ENCODE measurements at regions not wholly inside any gene's neighbourhood (a gene's known extent, or its start where the extent isn't known, plus 50 kb on each side); places are given as distances from the start of the nearest gene placed in this dataset.

DNA sequence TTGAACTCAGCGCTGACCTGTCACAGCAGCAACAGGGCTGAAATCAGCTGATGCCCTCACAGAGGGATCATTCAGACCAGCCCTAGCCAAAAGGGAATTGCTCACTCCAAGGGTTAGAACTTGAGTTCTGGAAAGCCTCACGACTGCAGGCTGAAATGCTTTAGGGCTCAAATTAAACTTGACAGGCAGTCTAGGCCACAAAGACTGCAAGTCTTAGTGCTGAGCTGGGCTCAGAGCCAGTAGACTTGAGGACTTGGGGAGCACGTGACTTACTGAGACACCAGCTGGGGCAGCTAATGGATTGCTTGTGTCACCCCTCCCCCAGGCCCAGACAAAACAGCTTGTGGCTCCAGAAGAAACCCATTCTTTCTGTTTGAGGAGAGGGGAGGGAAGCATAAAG lies 119.0 kb upstream of the SLC6A14 start:
- Histone ChIP-seq H3K4me1 (ENCODE audit: control insufficient read depth, extremely low read depth, insufficient read depth, low read length) (no peaks in the 10 kb centered on the region), H3K36me3 (ENCODE audit: control insufficient read depth in 2 of 2, extremely low read depth in 1 of 2, insufficient read depth in 2 of 2, low read length in 2 of 2) (no peaks in the 10 kb centered on the region), H4K20me1 (replicated peaks; ENCODE audit: control insufficient read depth, extremely low read depth, insufficient read depth, low read length) (no peaks in the 10 kb centered on the region), H3K27ac (ENCODE audit: insufficient read depth, low read depth, low read length) (no peak overlapping the region), H3K9me1 (replicated peaks; ENCODE audit: control insufficient read depth, extremely low read depth, insufficient read depth, low read length) (no peaks in the 10 kb centered on the region), H3K4me3 (replicated peaks in 1 of 3; ENCODE audit: insufficient read depth in 1 of 3, low read depth in 1 of 3, low read length in 3 of 3) (no peak overlapping the region), H3K4me2 (ENCODE audit: insufficient read depth, low read length) (no peak overlapping the region), H3K79me2 (ENCODE audit: control insufficient read depth, insufficient read depth, low read length) (no peaks in the 10 kb centered on the region), H3K27me3 (ENCODE audit: control insufficient read depth in 2 of 2, insufficient read depth in 2 of 2, low read length in 2 of 2) (no peaks in the 10 kb centered on the region), H3K9me3 (replicated peaks; ENCODE audit: control insufficient read depth, insufficient read depth, low read length) (no peaks in the 10 kb centered on the region), H2AFZ (ENCODE audit: low read depth, low read length) (no peak overlapping the region), H3K9ac (replicated peaks; ENCODE audit: extremely low read depth, insufficient read depth, low read length) (no peak overlapping the region)
- FAIRE-seq: no peak
- intact Hi-C loops (cut with micrococcal nuclease): no loop called here
- TF ChIP-seq FOS (IDR thresholded peaks at IDR 0.05; ENCODE audit: borderline replicate concordance, insufficient read depth, low read length) (no peak), EZH2 (IDR thresholded peaks at IDR 0.05; ENCODE audit: borderline replicate concordance, low read depth, low read length, severe bottlenecking) (no peak), POLR2AphosphoS5 (IDR thresholded peaks at IDR 0.05; ENCODE audit: insufficient read depth, low read depth, low read length) (no peak), MYC (IDR thresholded peaks at IDR 0.05; ENCODE audit: low read depth, low read length) (no peak), JUN (IDR thresholded peaks at IDR 0.05; ENCODE audit: borderline replicate concordance, insufficient read depth, insufficient read length, low read depth) (no peak), POLR2A (IDR thresholded peaks at IDR 0.05; ENCODE audit: low read depth, low read length) (no peak), GATA2 (IDR thresholded peaks at IDR 0.05; ENCODE audit: insufficient read depth, insufficient read length, low read depth, low read length) (no peak)
- TF ChIP-seq, protein P1, sequence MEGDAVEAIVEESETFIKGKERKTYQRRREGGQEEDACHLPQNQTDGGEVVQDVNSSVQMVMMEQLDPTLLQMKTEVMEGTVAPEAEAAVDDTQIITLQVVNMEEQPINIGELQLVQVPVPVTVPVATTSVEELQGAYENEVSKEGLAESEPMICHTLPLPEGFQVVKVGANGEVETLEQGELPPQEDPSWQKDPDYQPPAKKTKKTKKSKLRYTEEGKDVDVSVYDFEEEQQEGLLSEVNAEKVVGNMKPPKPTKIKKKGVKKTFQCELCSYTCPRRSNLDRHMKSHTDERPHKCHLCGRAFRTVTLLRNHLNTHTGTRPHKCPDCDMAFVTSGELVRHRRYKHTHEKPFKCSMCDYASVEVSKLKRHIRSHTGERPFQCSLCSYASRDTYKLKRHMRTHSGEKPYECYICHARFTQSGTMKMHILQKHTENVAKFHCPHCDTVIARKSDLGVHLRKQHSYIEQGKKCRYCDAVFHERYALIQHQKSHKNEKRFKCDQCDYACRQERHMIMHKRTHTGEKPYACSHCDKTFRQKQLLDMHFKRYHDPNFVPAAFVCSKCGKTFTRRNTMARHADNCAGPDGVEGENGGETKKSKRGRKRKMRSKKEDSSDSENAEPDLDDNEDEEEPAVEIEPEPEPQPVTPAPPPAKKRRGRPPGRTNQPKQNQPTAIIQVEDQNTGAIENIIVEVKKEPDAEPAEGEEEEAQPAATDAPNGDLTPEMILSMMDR (IDR thresholded peaks at IDR 0.05; ENCODE audit: extremely low read depth in 1 of 2, insufficient read depth in 1 of 2, low read depth in 1 of 2, low read length in 2 of 2): no peak
- TF ChIP-seq, protein P2, sequence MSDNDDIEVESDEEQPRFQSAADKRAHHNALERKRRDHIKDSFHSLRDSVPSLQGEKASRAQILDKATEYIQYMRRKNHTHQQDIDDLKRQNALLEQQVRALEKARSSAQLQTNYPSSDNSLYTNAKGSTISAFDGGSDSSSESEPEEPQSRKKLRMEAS (IDR thresholded peaks at IDR 0.05; ENCODE audit: insufficient read depth, insufficient read length): no peak
- POLR2A ChIA-PET: no interaction called here
- dilution Hi-C loops (cut with MboI; ENCODE audit: extremely low pct_ligation_motif_present, low sequenced_read_pairs): no loop called here
- BruUV-seq (replicated peaks): no TSS peak
- DNase-seq (ENCODE audit: low read depth, low spot score): no peak
- CTCF ChIA-PET: interaction anchor here (1.0 kb wide), 1 partner anchor 27 kb away, joined by 3 read pairs; no protein-coding TSS in a partner anchor

Data from endothelial cell of umbilical vein (primary cell).